SU-DHL-6 (cell line): ENCODE measurements at regions not wholly inside any gene's neighbourhood (a gene's known extent, or its start where the extent isn't known, plus 50 kb on each side); places are given as distances from the start of the nearest gene placed in this dataset.

Source experiments
- H2AFZ ChIP-seq: fragments of 200-600 bp; sonication (generic); 2 replicates; pipeline ENCODE4 v1.6.1; 2014; ENCODE audit warnings: low read depth, mild to moderate bottlenecking, moderate library complexity, mixed read lengths, antibody characterized with exemption, low read length; ENCODE audit not compliant: severe bottlenecking
- H3F3A ChIP-seq: fragments of 200-600 bp; shearing (Covaris generic); 2 replicates; pipeline ENCODE4 v1.6.0; 2016; ENCODE audit warnings: antibody characterized with exemption, mild to moderate bottlenecking; ENCODE audit not compliant: insufficient read depth
- H3K27ac ChIP-seq: fragments of 200-600 bp; sonication (generic); 2 replicates; pipeline ENCODE4 v1.5.1; 2016; ENCODE audit warnings: low read depth, mild to moderate bottlenecking, low read length, moderate library complexity, mixed read lengths
- H3K27me3 ChIP-seq: fragments of 200-600 bp; sonication (generic), shearing (Covaris generic); 2 replicates; pipeline ENCODE4 v1.6.0; 2014; ENCODE audit warnings: mild to moderate bottlenecking, low read length
- H3K36me3 ChIP-seq: fragments of 200-600 bp; sonication (generic); 2 replicates; pipeline ENCODE4 v1.6.1; 2014; ENCODE audit warnings: mild to moderate bottlenecking, low read length, mixed read lengths
- H3K4me2 ChIP-seq: fragments of 300-600, 200-600 bp; shearing (Covaris generic), sonication (generic); 2 replicates; pipeline ENCODE4 v1.6.0; 2014; ENCODE audit warnings: low read length, low read depth, mild to moderate bottlenecking; ENCODE audit not compliant: poor library complexity, severe bottlenecking
- H3K4me3 ChIP-seq: fragments of 200-600 bp; sonication (generic); 2 replicates; pipeline ENCODE4 v1.5.1; 2014; ENCODE audit warnings: antibody characterized with exemption, low read length, mild to moderate bottlenecking, mixed read lengths; ENCODE audit not compliant: insufficient read depth, poor library complexity, severe bottlenecking
- H3K79me2 ChIP-seq: fragments of 200-600 bp; sonication (generic); 2 replicates; pipeline ENCODE4 v1.6.1; 2014; ENCODE audit warnings: mild to moderate bottlenecking, low read length, moderate library complexity; ENCODE audit not compliant: insufficient read depth
- H3K9ac ChIP-seq: fragments of 200-600 bp; sonication (generic); 2 replicates; pipeline ENCODE4 v1.7.0; 2014; ENCODE audit warnings: mild to moderate bottlenecking, low read length
- H3K9me2 ChIP-seq: fragments of 200-600 bp; sonication (generic); replicated peaks from 2 replicates; pipeline ENCODE4 v1.6.1; 2014; ENCODE audit warnings: low read length; ENCODE audit not compliant: insufficient read depth
- H3K9me3 ChIP-seq: fragments of 200-600 bp; sonication (generic); 2 replicates; pipeline ENCODE4 v1.6.1; 2014; ENCODE audit warnings: low read length, mixed read lengths; ENCODE audit not compliant: insufficient read depth
- H4K20me1 ChIP-seq: fragments of 200-600 bp; sonication (generic); 2 replicates; pipeline ENCODE4 v1.6.1; 2014; ENCODE audit warnings: low read depth, mild to moderate bottlenecking, antibody characterized with exemption, low read length, moderate library complexity, mixed read lengths
- EZH2phosphoT487 ChIP-seq: fragments of 200-600 bp; sonication (generic), shearing (Covaris generic); conservative IDR thresholded peaks from 2 replicates; pipeline ENCODE4 v1.6.1; 2018; ENCODE audit warnings: mild to moderate bottlenecking, antibody characterized with exemption, low read length, moderate library complexity, mixed read lengths
- TF ChIP-seq, protein P1 (sequence below): fragments of 200-600 bp; sonication (generic); IDR thresholded peaks from one replicate; pipeline ENCODE4 v1.5.1; 2017; ENCODE audit warnings: antibody characterized with exemption, mild to moderate bottlenecking, low read length, moderate library complexity; ENCODE audit not compliant: insufficient read depth, poor library complexity, severe bottlenecking

DNA sequence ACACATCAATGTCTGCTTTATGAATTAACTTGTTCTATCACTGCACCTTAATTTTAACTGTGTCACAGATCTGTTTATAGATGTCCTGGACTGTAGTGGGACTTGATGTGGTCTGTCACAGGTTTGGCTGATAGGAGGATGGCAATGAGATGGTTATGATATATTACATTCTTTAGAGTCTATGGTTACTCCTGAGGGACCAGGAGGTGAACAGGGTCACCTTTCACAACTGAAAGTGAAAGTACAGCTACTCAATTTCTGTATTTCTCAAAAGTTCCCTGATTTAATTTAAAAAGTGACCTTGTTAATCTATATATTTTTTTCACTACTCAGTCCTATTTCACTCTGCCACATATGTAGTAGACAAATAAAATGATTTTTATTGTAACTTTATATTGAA lies 1284.1 kb upstream of the GYPC start:
- TF ChIP-seq, protein P1, sequence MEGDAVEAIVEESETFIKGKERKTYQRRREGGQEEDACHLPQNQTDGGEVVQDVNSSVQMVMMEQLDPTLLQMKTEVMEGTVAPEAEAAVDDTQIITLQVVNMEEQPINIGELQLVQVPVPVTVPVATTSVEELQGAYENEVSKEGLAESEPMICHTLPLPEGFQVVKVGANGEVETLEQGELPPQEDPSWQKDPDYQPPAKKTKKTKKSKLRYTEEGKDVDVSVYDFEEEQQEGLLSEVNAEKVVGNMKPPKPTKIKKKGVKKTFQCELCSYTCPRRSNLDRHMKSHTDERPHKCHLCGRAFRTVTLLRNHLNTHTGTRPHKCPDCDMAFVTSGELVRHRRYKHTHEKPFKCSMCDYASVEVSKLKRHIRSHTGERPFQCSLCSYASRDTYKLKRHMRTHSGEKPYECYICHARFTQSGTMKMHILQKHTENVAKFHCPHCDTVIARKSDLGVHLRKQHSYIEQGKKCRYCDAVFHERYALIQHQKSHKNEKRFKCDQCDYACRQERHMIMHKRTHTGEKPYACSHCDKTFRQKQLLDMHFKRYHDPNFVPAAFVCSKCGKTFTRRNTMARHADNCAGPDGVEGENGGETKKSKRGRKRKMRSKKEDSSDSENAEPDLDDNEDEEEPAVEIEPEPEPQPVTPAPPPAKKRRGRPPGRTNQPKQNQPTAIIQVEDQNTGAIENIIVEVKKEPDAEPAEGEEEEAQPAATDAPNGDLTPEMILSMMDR, result no peak
- no peak for TF ChIP-seq EZH2phosphoT487
- Histone ChIP-seq H3K36me3 (no peaks in the 10 kb centered on the region), H3K9me2 (no peaks in the 10 kb centered on the region), H3K9ac (no peak overlapping the region), H3K27me3 (no peaks in the 10 kb centered on the region), H3F3A (no peaks in the 10 kb centered on the region), H3K4me3 (no peak overlapping the region), H3K27ac (no peak overlapping the region), H3K4me2 (no peak overlapping the region), H2AFZ (no peak overlapping the region), H3K79me2 (no peaks in the 10 kb centered on the region), H4K20me1 (no peaks in the 10 kb centered on the region), H3K9me3 (no peaks in the 10 kb centered on the region)

DNA sequence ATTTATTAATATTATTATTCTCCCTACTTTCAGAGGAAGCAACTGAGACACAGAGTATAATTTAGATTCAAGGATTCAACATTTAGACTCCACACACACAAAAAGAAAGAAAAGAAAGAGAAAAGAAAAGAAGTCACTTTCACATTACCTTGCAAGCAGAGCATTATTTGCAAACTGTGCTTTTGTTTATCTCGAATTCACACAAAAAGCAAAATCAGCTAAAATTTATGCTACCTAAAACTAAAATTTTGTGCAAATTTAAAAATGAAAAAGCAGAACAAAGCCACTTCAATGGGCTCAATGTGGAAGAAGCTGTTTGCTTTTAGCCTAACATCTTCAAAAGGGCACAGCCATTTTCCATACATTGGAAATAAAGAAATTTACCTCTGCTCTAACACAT lies 1282.7 kb upstream of the GYPC start:
- no peaks in the 10 kb centered on the region for H4K20me1 ChIP-seq
- H3K9me3 ChIP-seq, result no peaks in the 10 kb centered on the region
- H3F3A ChIP-seq, result no peaks in the 10 kb centered on the region
- TF ChIP-seq, protein P1, result no peak
- no peak for TF ChIP-seq EZH2phosphoT487
- no peak overlapping the region for H3K9ac ChIP-seq
- H2AFZ ChIP-seq, result no peak overlapping the region
- H3K9me2 ChIP-seq, result no peaks in the 10 kb centered on the region
- no peaks in the 10 kb centered on the region for H3K36me3 ChIP-seq
- H3K4me2 ChIP-seq, result no peak overlapping the region
- no peaks in the 10 kb centered on the region for H3K79me2 ChIP-seq
- no peak overlapping the region for H3K27ac ChIP-seq
- H3K27me3 ChIP-seq, result no peaks in the 10 kb centered on the region
- no peak overlapping the region for H3K4me3 ChIP-seq

DNA sequence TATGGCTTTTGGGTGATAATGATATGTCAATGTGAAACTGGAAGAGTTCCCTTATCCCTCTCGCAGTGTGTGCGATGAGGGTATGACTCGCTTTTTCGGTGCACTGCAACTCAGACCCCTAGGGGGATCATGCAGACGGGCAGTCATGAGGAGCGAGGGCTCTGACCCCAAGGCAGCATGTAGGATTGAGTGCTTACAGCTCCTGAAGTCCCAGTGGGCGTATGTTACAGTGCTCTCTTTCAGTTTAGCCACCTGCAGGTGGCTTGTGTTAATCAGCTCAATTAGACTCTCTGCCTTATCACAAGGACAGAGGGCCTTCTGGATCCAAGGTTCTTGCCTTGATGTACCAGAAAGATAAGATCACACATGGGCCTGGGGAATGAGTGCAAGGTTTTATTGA lies 1269.9 kb upstream of the GYPC start:
- no peaks in the 10 kb centered on the region for H3K79me2 ChIP-seq
- no peaks in the 10 kb centered on the region for H3F3A ChIP-seq
- no peak overlapping the region for H3K4me2 ChIP-seq
- no peaks in the 10 kb centered on the region for H4K20me1 ChIP-seq
- H3K27ac ChIP-seq, result no peak overlapping the region
- no peaks in the 10 kb centered on the region for H3K36me3 ChIP-seq
- TF ChIP-seq, protein P1, result no peak
- no peak for TF ChIP-seq EZH2phosphoT487
- H3K9me3 ChIP-seq, result no peaks in the 10 kb centered on the region
- no peaks in the 10 kb centered on the region for H3K27me3 ChIP-seq
- H2AFZ ChIP-seq, result no peak overlapping the region
- 0 out of 2 replicates have a peak, but pooled peaks cover 2% of the 10 kb centered on the region for H3K9me2 ChIP-seq
- no peak overlapping the region for H3K4me3 ChIP-seq
- H3K9ac ChIP-seq, result no peak overlapping the region
